A549 (cell line): ENCODE measurements at regions not wholly inside any gene's neighbourhood (a gene's known extent, or its start where the extent isn't known, plus 50 kb on each side); places are given as distances from the start of the nearest gene placed in this dataset.
"Not testable (repeated sequence)": the region's sequence is repeated elsewhere in the genome, so short reads cannot be mapped to it uniquely, and the experiment has no call there.

Experiments used
- ATAC-seq, 2 experiments: fragments of 200-7000 bp in 1 of 2; fragments of >200 bp in 1 of 2; cut with Nextera tagmentation in 1 of 2; cut with Tn5 transposase in 1 of 2; 3 replicates each; pipeline versions ENCODE4 v1.8.0 to v1.9.1; 2018 to 2020; ENCODE audit warnings: mild to moderate bottlenecking in 1 of 2, moderate library complexity in 1 of 2
- CTCF ChIA-PET: fragments of 300-600 bp; sonication (Branson Sonifier 250); formaldehyde crosslinking; extraction: SDS; loops from one replicate; lab custom pipeline; 2021; ENCODE audit warnings: antibody characterized with exemption, inconsistent platforms; lab: Yijun Ruan, JAX
- POLR2A ChIA-PET: fragments of 350-600 bp; formaldehyde crosslinking; extraction: SDS; loops from one replicate; lab custom pipeline; 2021; ENCODE audit warnings: antibody characterized with exemption, inconsistent platforms; lab: Yijun Ruan, JAX
- DNase-seq, 2 experiments: peaks; one replicate each; pipeline versions ENCODE4 v3.0.0 to v3.0.0-alpha.2; 2011 to 2016; ENCODE audit warnings: low read depth in 1 of 2, low spot score in 1 of 2
- FAIRE-seq: peaks from 2 replicates; lab custom pipeline; 2011; peaks lifted over from hg19 to GRCh38; lab: Jason Lieb, UNC
- H3K27ac ChIP-seq, 2 experiments: fragments of >200 bp; sonication (Bioruptor Twin); formaldehyde crosslinking; 3 replicates each; pipeline ENCODE4 v1.5.1; 2016 to 2017
- H3K4me1 ChIP-seq: fragments of >200 bp; sonication (Bioruptor Twin); formaldehyde crosslinking; 3 replicates; pipeline ENCODE4 v1.6.1; 2016
- H3K4me2 ChIP-seq: fragments of >200 bp; sonication (Bioruptor Twin); formaldehyde crosslinking; 3 replicates; pipeline ENCODE4 v1.6.1; 2016
- H3K4me3 ChIP-seq: fragments of >200 bp; sonication (Bioruptor Twin); formaldehyde crosslinking; 3 replicates; pipeline ENCODE4 v1.5.1; 2016
- H3K9me3 ChIP-seq: fragments of >200 bp; sonication (Bioruptor Twin); formaldehyde crosslinking; 3 replicates; pipeline ENCODE4 v1.6.1; 2016
- BCL3 ChIP-seq: fragments of >200 bp; sonication (Bioruptor Twin); formaldehyde crosslinking; IDR thresholded peaks from 3 replicates; pipeline ENCODE4 v1.6.1; 2016
- CBX2 ChIP-seq: fragments of 200-600 bp; sonication (generic); IDR thresholded peaks from 2 replicates; pipeline ENCODE4 v1.6.1; 2016; ENCODE audit warnings: low read depth, mild to moderate bottlenecking, borderline replicate concordance
- CEBPB ChIP-seq, 2 experiments: fragments of >200 bp in 1 of 2; sonication (Bioruptor Twin) in 1 of 2; formaldehyde crosslinking in 1 of 2; IDR thresholded peaks; 2 replicates each; pipeline ENCODE4 v1.6.1; 2012 to 2016
- CHD4 ChIP-seq: fragments of 200-600 bp; sonication (generic); IDR thresholded peaks from 2 replicates; pipeline ENCODE4 v1.6.1; 2016; ENCODE audit warnings: antibody characterized with exemption, mild to moderate bottlenecking, borderline replicate concordance
- E2F6 ChIP-seq: IDR thresholded peaks from 2 replicates; pipeline ENCODE4 v1.6.1; 2012; ENCODE audit warnings: low read depth, borderline replicate concordance
- EHMT2 ChIP-seq: fragments of 200-600 bp; sonication (generic); IDR thresholded peaks from 2 replicates; pipeline ENCODE4 v1.6.1; 2016; ENCODE audit warnings: antibody characterized with exemption, low read depth, mild to moderate bottlenecking, moderate library complexity
- EP300 ChIP-seq, 2 experiments: fragments of >200 bp; sonication (Bioruptor Twin); formaldehyde crosslinking; IDR thresholded peaks; 2 replicates in 1 of 2; 3 replicates in 1 of 2; pipeline ENCODE4 v1.6.1; 2016 to 2017
- ESRRA ChIP-seq: fragments of 150-350 bp; IDR thresholded peaks from 2 replicates; pipeline ENCODE4 v1.6.1; 2014; ENCODE audit warnings: mild to moderate bottlenecking, low read length, borderline replicate concordance
- HMGXB4 ChIP-seq: fragments of 250-450 bp; sonication (Bioruptor Pico); IDR thresholded peaks from 2 replicates; pipeline ENCODE4 v1.5.0; 2021; ENCODE audit warnings: mild to moderate bottlenecking, moderate library complexity, borderline replicate concordance
- HOXA7 ChIP-seq: fragments of 250-450 bp; sonication (Bioruptor Pico); IDR thresholded peaks from 2 replicates; pipeline ENCODE4 v1.5.0; 2020; ENCODE audit warnings: mild to moderate bottlenecking, moderate library complexity
- HOXB13 ChIP-seq: fragments of 250-450 bp; sonication (Bioruptor Pico); IDR thresholded peaks from 2 replicates; pipeline ENCODE4 v1.5.0; 2020; ENCODE audit warnings: low read depth, mild to moderate bottlenecking, moderate library complexity
- KDM1A ChIP-seq: fragments of 200-600 bp; sonication (generic); IDR thresholded peaks from 2 replicates; pipeline ENCODE4 v1.6.1; 2016; ENCODE audit warnings: low read depth, mild to moderate bottlenecking
- KDM5A ChIP-seq: fragments of 200-600 bp; sonication (generic); IDR thresholded peaks from 2 replicates; pipeline ENCODE4 v1.6.1; 2016; ENCODE audit warnings: antibody characterized with exemption, mild to moderate bottlenecking
- POLR2A ChIP-seq: IDR thresholded peaks from 2 replicates; pipeline ENCODE4 v1.6.1; 2012; ENCODE audit warnings: mild to moderate bottlenecking, low read length
- RAD21 ChIP-seq, 2 experiments: fragments of >200 bp in 1 of 2; sonication (Bioruptor Twin) in 1 of 2; formaldehyde crosslinking in 1 of 2; IDR thresholded peaks in 1 of 2; conservative IDR thresholded peaks in 1 of 2; 2 replicates in 1 of 2; 3 replicates in 1 of 2; pipeline ENCODE4 v1.6.1; 2012 to 2018; ENCODE audit warnings: inconsistent platforms in 1 of 2
- SMC3 ChIP-seq: fragments of >200 bp; sonication (Bioruptor Twin); formaldehyde crosslinking; IDR thresholded peaks from 3 replicates; pipeline ENCODE4 v1.6.1; 2018; ENCODE audit warnings: inconsistent platforms
- SREBF2 ChIP-seq: fragments of 450-650 bp; IDR thresholded peaks from 2 replicates; pipeline ENCODE4 v1.6.1; 2014; ENCODE audit warnings: mild to moderate bottlenecking, moderate library complexity
- ZC3H11A ChIP-seq: fragments of 450-650 bp; IDR thresholded peaks from 2 replicates; pipeline ENCODE4 v1.6.1; 2014; ENCODE audit warnings: antibody characterized with exemption, mild to moderate bottlenecking
- ZNF302 ChIP-seq: fragments of 250-450 bp; sonication (Bioruptor Pico); IDR thresholded peaks from 2 replicates; pipeline ENCODE4 v1.9.0; 2021; ENCODE audit warnings: inconsistent platforms, mild to moderate bottlenecking, moderate library complexity
- WGBS: methylation state at CpG from one replicate; pipeline ENCODE4 v1.1.6; 2017; ENCODE audit errors: missing lambda C conversion rate; 5-methylcytosine and 5-hydroxymethylcytosine counted together
- TF ChIP-seq, protein P1 (sequence below): fragments of 250-450 bp; sonication (Bioruptor Pico); IDR thresholded peaks from 2 replicates; pipeline ENCODE4 v1.5.0; 2020; ENCODE audit warnings: low read depth, mild to moderate bottlenecking, moderate library complexity
- TF ChIP-seq, protein P2 (sequence below): fragments of 150-350 bp; IDR thresholded peaks from 2 replicates; pipeline ENCODE4 v1.6.1; 2014; ENCODE audit warnings: low read depth, mild to moderate bottlenecking, low read length

DNA sequence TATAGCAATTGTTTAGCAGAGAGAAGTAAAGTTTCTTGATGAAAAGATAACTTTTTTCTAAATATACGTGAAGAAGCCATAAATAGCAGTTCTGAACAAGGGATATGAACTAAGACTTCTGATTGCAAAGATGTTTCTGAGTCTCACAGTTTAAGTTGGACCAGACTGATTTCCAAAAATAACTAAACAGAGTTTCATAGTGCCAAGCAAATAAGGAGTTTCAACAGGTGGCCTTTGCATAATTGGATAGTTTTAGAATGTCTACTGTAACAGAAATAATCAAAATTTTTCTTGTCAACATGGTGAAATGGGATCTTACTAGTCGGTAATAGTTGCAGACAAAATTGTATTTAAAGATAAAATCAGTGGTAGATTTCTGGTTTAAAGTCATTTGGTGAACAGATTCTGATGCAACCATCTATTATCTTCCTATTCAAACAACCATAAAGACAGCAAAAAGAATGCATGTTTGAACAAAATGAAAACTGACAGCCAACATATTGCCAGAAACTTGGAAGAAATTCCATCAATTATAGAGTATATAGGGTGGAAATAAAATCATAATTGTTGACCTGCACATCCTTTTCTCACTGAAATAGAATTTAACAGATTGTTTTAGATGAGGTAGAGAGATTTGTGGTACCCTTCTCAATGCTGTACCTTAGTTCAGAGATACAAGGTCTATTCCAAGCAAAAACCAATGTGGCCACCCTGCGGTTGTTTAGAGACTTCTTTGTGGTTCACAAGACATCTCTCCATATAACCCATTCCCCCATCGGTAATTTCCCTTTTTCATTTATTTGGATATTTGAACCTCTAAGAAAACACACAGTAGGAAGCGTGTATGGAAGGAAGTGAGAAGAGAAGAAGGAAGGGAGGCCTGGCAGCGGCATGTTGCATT lies 275.3 kb downstream of the COG6 start:
- H3K27ac ChIP-seq: no peak overlapping the region
- DNase-seq (no peak), ATAC-seq (no peak), FAIRE-seq (no peak)
- no peak for TF ChIP-seq ESRRA
- TF ChIP-seq E2F6: no peak
- no peak for TF ChIP-seq SREBF2
- no peak for TF ChIP-seq ZNF302
- TF ChIP-seq HOXB13: no peak
- TF ChIP-seq KDM5A: no peak
- TF ChIP-seq, protein P1, sequence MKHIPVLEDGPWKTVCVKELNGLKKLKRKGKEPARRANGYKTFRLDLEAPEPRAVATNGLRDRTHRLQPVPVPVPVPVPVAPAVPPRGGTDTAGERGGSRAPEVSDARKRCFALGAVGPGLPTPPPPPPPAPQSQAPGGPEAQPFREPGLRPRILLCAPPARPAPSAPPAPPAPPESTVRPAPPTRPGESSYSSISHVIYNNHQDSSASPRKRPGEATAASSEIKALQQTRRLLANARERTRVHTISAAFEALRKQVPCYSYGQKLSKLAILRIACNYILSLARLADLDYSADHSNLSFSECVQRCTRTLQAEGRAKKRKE (CRISPR knock-in tag): no peak
- no peak for TF ChIP-seq CEBPB (IDR thresholded peaks at IDR 0.05)
- TF ChIP-seq RAD21 (conservative IDR thresholded peaks at IDR 0.05 in 1 of 2, IDR thresholded peaks at IDR 0.05 in 1 of 2): no peak
- no peak for TF ChIP-seq HOXA7 (CRISPR knock-in tag)
- TF ChIP-seq EHMT2: no peak
- TF ChIP-seq SMC3: no peak
- TF ChIP-seq ZC3H11A: no peak
- no peak for TF ChIP-seq KDM1A
- TF ChIP-seq, protein P2, sequence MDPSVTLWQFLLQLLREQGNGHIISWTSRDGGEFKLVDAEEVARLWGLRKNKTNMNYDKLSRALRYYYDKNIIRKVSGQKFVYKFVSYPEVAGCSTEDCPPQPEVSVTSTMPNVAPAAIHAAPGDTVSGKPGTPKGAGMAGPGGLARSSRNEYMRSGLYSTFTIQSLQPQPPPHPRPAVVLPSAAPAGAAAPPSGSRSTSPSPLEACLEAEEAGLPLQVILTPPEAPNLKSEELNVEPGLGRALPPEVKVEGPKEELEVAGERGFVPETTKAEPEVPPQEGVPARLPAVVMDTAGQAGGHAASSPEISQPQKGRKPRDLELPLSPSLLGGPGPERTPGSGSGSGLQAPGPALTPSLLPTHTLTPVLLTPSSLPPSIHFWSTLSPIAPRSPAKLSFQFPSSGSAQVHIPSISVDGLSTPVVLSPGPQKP: no peak
- no peak for TF ChIP-seq CBX2
- TF ChIP-seq HMGXB4 (CRISPR knock-in tag): no peak
- TF ChIP-seq EP300 (IDR thresholded peaks at IDR 0.05): no peak
- TF ChIP-seq POLR2A: no peak
- H3K9me3 ChIP-seq: no peaks in the 10 kb centered on the region
- H3K4me2 ChIP-seq: no peak overlapping the region
- 66% methylated on average over 6 of the region's 6 CpGs for WGBS
- ChIA-PET CTCF (interaction anchor here (1.0 kb wide), 1 partner anchor 12 kb away, joined by 3 read pairs; no protein-coding TSS in a partner anchor), POLR2A (no interaction called here)
- no peak overlapping the region for H3K4me3 ChIP-seq
- H3K4me1 ChIP-seq: no peaks in the 10 kb centered on the region

- CTCF ChIA-PET: interaction anchor here (1.0 kb wide), 1 partner anchor 12 kb away, joined by 3 read pairs; no protein-coding TSS in a partner anchor
- no peak for FAIRE-seq
- no peaks in the 10 kb centered on the region for H3K9me3 ChIP-seq
- no peak for TF ChIP-seq POLR2A
- no peak for TF ChIP-seq CHD4
- no peak for TF ChIP-seq SREBF2
- no peak for TF ChIP-seq BCL3
- TF ChIP-seq, all 56 proteins: peak for 0
- ATAC-seq (no peak), DNase-seq (no peak)
- H3K4me1 ChIP-seq: no peaks in the 10 kb centered on the region
- no peak overlapping the region for H3K4me3 ChIP-seq
- no peak overlapping the region for H3K27ac ChIP-seq
- 81% methylated on average over 2 of the region's 2 CpGs for WGBS
- no peak overlapping the region for H3K4me2 ChIP-seq
- POLR2A ChIA-PET: no interaction called here
Observed at GRCh38 chr13:39931505-39931904, 276.0 kb downstream of the COG6 start.

DNA sequence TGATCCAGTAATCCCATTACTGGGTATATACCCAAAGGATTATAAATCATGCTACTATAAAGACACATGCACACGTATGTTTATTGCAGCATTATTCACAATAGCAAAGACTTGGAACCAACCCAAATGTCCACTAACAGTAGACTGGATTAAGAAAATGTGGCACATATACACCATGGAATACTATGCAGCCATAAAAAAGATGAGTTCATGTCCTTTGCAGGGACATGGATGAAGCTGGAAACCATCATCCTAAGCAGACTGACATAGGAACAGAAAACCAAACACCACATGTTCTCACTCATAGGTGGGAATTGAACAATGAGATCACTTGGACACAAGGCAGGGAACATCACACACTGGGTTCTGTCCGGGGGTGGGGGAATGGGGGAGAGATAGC lies 277.1 kb downstream of the COG6 start:
- H3K27ac ChIP-seq, H3K9me3 ChIP-seq, FAIRE-seq, POLR2A ChIA-PET, DNase-seq, H3K4me2 ChIP-seq, H3K4me1 ChIP-seq, H3K4me3 ChIP-seq, ATAC-seq: not testable (repeated sequence)
- CTCF ChIA-PET: interaction anchor here (0.6 kb wide), 1 partner anchor 167 kb away, joined by 3 read pairs; no protein-coding TSS in a partner anchor
- WGBS: 52% methylated on average over 2 of the region's 2 CpGs
